Endodermal cell (in vitro differentiated cells): ENCODE measurements at regions not wholly inside any gene's neighbourhood (a gene's known extent, or its start where the extent isn't known, plus 50 kb on each side); places are given as distances from the start of the nearest gene placed in this dataset.

Experiments
- DNase-seq: peaks from one replicate; pipeline ENCODE4 v3.0.0-alpha.2; 2017
- H3K27ac ChIP-seq: 2 replicates; pipeline ENCODE4 v1.5.1; 2013; ENCODE audit warnings: mild to moderate bottlenecking, low read depth, low read length, moderate library complexity
- H3K27me3 ChIP-seq: 2 replicates; pipeline ENCODE4 v1.6.1; 2013; ENCODE audit warnings: mild to moderate bottlenecking, low read length, moderate library complexity; ENCODE audit not compliant: insufficient read depth, control insufficient read depth, poor library complexity, severe bottlenecking
- H3K36me3 ChIP-seq: 2 replicates; pipeline ENCODE4 v1.7.0; 2013; ENCODE audit warnings: mild to moderate bottlenecking, low read length, moderate library complexity; ENCODE audit not compliant: control insufficient read depth, insufficient read depth
- H3K4me1 ChIP-seq: one replicate; pipeline ENCODE4 v1.7.0; 2013; ENCODE audit warnings: low read length; ENCODE audit not compliant: control insufficient read depth, insufficient read depth
- H3K4me3 ChIP-seq: 2 replicates; pipeline ENCODE4 v1.5.1; 2013; ENCODE audit warnings: mild to moderate bottlenecking, low read length, moderate library complexity
- H3K9ac ChIP-seq: 2 replicates; pipeline ENCODE4 v1.6.1; 2013; ENCODE audit warnings: mild to moderate bottlenecking, low read length, moderate library complexity; ENCODE audit not compliant: poor library complexity, severe bottlenecking; ENCODE audit errors: extremely low read depth
- H3K9me3 ChIP-seq: 2 replicates; pipeline ENCODE4 v1.6.1; 2013; ENCODE audit warnings: mild to moderate bottlenecking, low read length, moderate library complexity; ENCODE audit not compliant: control insufficient read depth
- H3K27ac Mint-ChIP-seq: 2 replicates; pipeline ENCODE4 v1.8.0; 2020; ENCODE audit warnings: mixed read lengths
- H3K27me3 Mint-ChIP-seq: 2 replicates; pipeline ENCODE4 v1.8.0; 2021; ENCODE audit warnings: mild to moderate bottlenecking, mixed read lengths; ENCODE audit not compliant: insufficient read depth
- H3K36me3 Mint-ChIP-seq: 2 replicates; pipeline ENCODE4 v1.8.0; 2020; ENCODE audit warnings: low read depth, mixed read lengths
- H3K4me1 Mint-ChIP-seq: 2 replicates; pipeline ENCODE4 v1.8.0; 2020; ENCODE audit warnings: mixed read lengths
- H3K4me3 Mint-ChIP-seq: 2 replicates; pipeline ENCODE4 v1.8.0; 2020; ENCODE audit warnings: mild to moderate bottlenecking, moderate library complexity, mixed read lengths
- H3K9me3 Mint-ChIP-seq: 2 replicates; pipeline ENCODE4 v1.8.0; 2020; ENCODE audit warnings: mild to moderate bottlenecking, mixed read lengths
- WGBS, 2 experiments: methylation state at CpG; one replicate each; pipeline versions ENCODE4 v1.1.5 to v1.1.7; 2013; ENCODE audit warnings: missing lambda C conversion rate in 2 of 2, mixed read lengths in 1 of 2; ENCODE audit not compliant: insufficient coverage in 1 of 2, insufficient read length in 1 of 2; 5-methylcytosine and 5-hydroxymethylcytosine counted together
- TF ChIP-seq, protein P1 (sequence below): fragments of 200-600 bp; sonication (generic); conservative IDR thresholded peaks from 2 replicates; pipeline ENCODE4 v1.5.0; 2021; ENCODE audit warnings: antibody characterized with exemption, mild to moderate bottlenecking

DNA sequence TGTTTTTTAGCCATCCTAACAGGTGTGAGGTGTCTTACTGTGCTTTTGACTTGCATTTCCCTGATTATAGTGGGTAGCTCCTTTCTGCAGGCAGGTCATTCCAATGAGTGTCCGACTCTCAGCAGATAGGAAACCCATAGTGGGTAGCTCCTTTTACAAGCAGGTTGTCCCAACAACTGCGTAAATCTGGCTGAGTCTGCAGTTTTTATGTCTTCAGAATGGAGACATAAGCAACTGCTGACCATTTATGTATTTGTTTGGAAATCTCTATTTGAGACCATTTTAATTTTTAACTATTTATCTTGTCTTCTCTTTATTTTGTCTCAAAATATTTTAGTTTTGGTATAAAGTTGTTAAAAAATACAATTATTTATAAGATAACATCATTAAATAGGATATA, 839.4 kb downstream of the SLITRK6 start:
- TF ChIP-seq, protein P1, sequence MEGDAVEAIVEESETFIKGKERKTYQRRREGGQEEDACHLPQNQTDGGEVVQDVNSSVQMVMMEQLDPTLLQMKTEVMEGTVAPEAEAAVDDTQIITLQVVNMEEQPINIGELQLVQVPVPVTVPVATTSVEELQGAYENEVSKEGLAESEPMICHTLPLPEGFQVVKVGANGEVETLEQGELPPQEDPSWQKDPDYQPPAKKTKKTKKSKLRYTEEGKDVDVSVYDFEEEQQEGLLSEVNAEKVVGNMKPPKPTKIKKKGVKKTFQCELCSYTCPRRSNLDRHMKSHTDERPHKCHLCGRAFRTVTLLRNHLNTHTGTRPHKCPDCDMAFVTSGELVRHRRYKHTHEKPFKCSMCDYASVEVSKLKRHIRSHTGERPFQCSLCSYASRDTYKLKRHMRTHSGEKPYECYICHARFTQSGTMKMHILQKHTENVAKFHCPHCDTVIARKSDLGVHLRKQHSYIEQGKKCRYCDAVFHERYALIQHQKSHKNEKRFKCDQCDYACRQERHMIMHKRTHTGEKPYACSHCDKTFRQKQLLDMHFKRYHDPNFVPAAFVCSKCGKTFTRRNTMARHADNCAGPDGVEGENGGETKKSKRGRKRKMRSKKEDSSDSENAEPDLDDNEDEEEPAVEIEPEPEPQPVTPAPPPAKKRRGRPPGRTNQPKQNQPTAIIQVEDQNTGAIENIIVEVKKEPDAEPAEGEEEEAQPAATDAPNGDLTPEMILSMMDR, result no peak
- H3K27ac Mint-ChIP-seq, result no peak overlapping the region
- Histone ChIP-seq H3K36me3 (no peaks in the 10 kb centered on the region), H3K9me3 (no peaks in the 10 kb centered on the region), H3K27me3 (no peaks in the 10 kb centered on the region), H3K27ac (no peak overlapping the region), H3K4me1 (no peaks in the 10 kb centered on the region), H3K9ac (no peak overlapping the region), H3K4me3 (no peak overlapping the region)
- H3K4me1 Mint-ChIP-seq, result peaks cover 2% of the 10 kb centered on the region
- no peaks in the 10 kb centered on the region for H3K27me3 Mint-ChIP-seq
- H3K4me3 Mint-ChIP-seq, result no peak overlapping the region
- H3K9me3 Mint-ChIP-seq, result no peaks in the 10 kb centered on the region
- DNase-seq, result no peak
- H3K36me3 Mint-ChIP-seq, result no peaks in the 10 kb centered on the region
- 68% methylated on average over 2 of the region's 2 CpGs; no CpG with 5 or more reads in 1 of the 2 experiments for WGBS, 2 experiments

DNA sequence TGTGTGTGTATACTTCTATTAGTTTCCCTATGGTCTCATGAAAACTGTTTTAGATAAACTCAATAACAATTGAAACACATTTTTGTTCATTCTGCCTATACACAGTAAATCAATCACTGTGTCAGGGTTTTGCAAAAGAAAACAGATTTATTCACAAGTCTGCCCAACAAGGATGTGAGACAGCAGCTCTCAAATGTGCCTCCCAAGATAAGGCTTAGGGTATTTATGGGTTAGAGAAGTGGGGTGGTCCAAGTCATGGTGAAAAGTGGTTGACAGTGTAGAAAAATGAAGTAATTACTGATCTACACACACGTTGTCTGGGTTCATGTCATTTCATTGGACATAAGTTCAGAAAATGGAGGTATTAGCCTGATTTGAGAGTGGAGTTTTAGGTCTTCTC, 844.6 kb downstream of the SLITRK6 start:
- TF ChIP-seq, protein P1, result no peak

DNA sequence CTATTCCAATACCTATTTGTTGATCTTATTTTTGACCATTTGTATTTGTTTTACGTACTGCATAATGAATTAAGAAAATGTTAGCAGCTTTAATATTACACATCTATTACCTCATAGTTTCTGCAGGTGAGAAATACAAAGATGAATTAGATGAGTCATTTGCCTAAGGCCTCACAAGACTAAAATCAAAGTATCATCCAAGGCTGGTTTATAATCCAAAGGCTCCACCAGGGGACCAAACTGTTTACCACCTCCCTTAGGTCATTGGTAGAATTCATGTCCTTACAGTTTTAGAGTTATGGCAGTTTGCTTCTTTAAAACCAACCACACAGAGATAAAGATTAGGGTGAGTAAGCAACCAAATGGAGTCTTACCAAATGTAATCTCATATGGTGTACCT, 848.1 kb downstream of the SLITRK6 start:
- H3K27me3 Mint-ChIP-seq, result no peaks in the 10 kb centered on the region
- no peak overlapping the region for H3K27ac ChIP-seq
- WGBS, 2 experiments, result no CpG with 5 or more reads among the region's 1 CpG
- H3K9me3 Mint-ChIP-seq, result peaks cover 4% of the 10 kb centered on the region
- no peak overlapping the region for H3K27ac Mint-ChIP-seq
- no peaks in the 10 kb centered on the region for H3K9me3 ChIP-seq
- H3K4me1 Mint-ChIP-seq, result no peaks in the 10 kb centered on the region
- H3K4me3 Mint-ChIP-seq, result no peak overlapping the region
- TF ChIP-seq, protein P1, result no peak
- DNase-seq, result no peak
- H3K36me3 Mint-ChIP-seq, result no peaks in the 10 kb centered on the region
- no peak overlapping the region for H3K9ac ChIP-seq
- no peaks in the 10 kb centered on the region for H3K36me3 ChIP-seq
- no peaks in the 10 kb centered on the region for H3K27me3 ChIP-seq
- H3K4me3 ChIP-seq, result no peak overlapping the region
- no peaks in the 10 kb centered on the region for H3K4me1 ChIP-seq

More for the DNA sequence above, 844.6 kb downstream of the SLITRK6 start:
- Histone ChIP-seq H3K36me3 (no peaks in the 10 kb centered on the region), H3K4me1 (no peaks in the 10 kb centered on the region), H3K9ac (no peak overlapping the region), H3K27ac (no peak overlapping the region), H3K9me3 (no peaks in the 10 kb centered on the region), H3K4me3 (no peak overlapping the region), H3K27me3 (no peaks in the 10 kb centered on the region)
- Mint-ChIP-seq H3K4me3 (no peak overlapping the region), H3K27ac (no peak overlapping the region), H3K9me3 (no peaks in the 10 kb centered on the region), H3K4me1 (no peaks in the 10 kb centered on the region), H3K27me3 (no peaks in the 10 kb centered on the region), H3K36me3 (no peaks in the 10 kb centered on the region)
- DNase-seq, result no peak
- WGBS, 2 experiments, result 86 to 94% methylated on average over 1 of the region's 1 CpG
